T-helper 2 cell treated with Interferon-gamma antibody and Interleukin-4, amounts not matched to agents 5 μg/mL and 100 μg/mL, for 36 hours (primary cell): ENCODE measurements at regions not wholly inside any gene's neighbourhood (a gene's known extent, or its start where the extent isn't known, plus 50 kb on each side); places are given as distances from the start of the nearest gene placed in this dataset.

ENCODE experiments used
- DNase-seq: peaks from one replicate; pipeline ENCODE4 v3.0.0; 2021; ENCODE audit warnings: low spot score
- H3K27ac Mint-ChIP-seq: one replicate; pipeline ENCODE4 v1.8.0; 2021; ENCODE audit warnings: mild to moderate bottlenecking, mixed read lengths
- H3K27me3 Mint-ChIP-seq: one replicate; pipeline ENCODE4 v1.8.0; 2021; ENCODE audit warnings: low read depth, mixed read lengths
- H3K36me3 Mint-ChIP-seq: one replicate; pipeline ENCODE4 v1.8.0; 2021; ENCODE audit warnings: low read depth, mixed read lengths
- H3K4me1 Mint-ChIP-seq: one replicate; pipeline ENCODE4 v1.8.0; 2021; ENCODE audit warnings: low read depth, mixed read lengths
- H3K4me3 Mint-ChIP-seq: one replicate; pipeline ENCODE4 v1.8.0; 2022; ENCODE audit warnings: mild to moderate bottlenecking, moderate library complexity, mixed read lengths
- H3K9me3 Mint-ChIP-seq: one replicate; pipeline ENCODE4 v1.8.0; 2021; ENCODE audit warnings: mixed read lengths

GRCh38 chr3:175913286-175913685 lies 1054.2 kb downstream of the NAALADL2 start:
- Mint-ChIP-seq H3K4me3 (no peak overlapping the region), H3K27me3 (no peaks in the 10 kb centered on the region), H3K4me1 (no peaks in the 10 kb centered on the region), H3K27ac (no peak overlapping the region), H3K9me3 (peaks cover 10% of the 10 kb centered on the region), H3K36me3 (no peaks in the 10 kb centered on the region)
- DNase-seq, result no peak

GRCh38 chr3:175911937-175912336 lies 1052.8 kb downstream of the NAALADL2 start:
- H3K4me1 Mint-ChIP-seq, result no peaks in the 10 kb centered on the region
- H3K4me3 Mint-ChIP-seq, result no peak overlapping the region
- peaks cover 12% of the 10 kb centered on the region for H3K9me3 Mint-ChIP-seq
- H3K36me3 Mint-ChIP-seq, result no peaks in the 10 kb centered on the region
- H3K27ac Mint-ChIP-seq, result no peak overlapping the region
- DNase-seq, result no peak
- H3K27me3 Mint-ChIP-seq, result no peaks in the 10 kb centered on the region

- Mint-ChIP-seq H3K4me1 (no peaks in the 10 kb centered on the region), H3K4me3 (no peak overlapping the region), H3K27me3 (no peaks in the 10 kb centered on the region), H3K9me3 (peaks cover 12% of the 10 kb centered on the region), H3K36me3 (no peaks in the 10 kb centered on the region), H3K27ac (no peak overlapping the region)
- DNase-seq, result no peak
Measured at GRCh38 chr3:175902226-175902625, 1043.1 kb downstream of the NAALADL2 start.

GRCh38 chr3:175898194-175898593 lies 1039.1 kb downstream of the NAALADL2 start:
- Mint-ChIP-seq H3K36me3 (no peaks in the 10 kb centered on the region), H3K27me3 (no peaks in the 10 kb centered on the region), H3K27ac (no peak overlapping the region), H3K4me3 (no peak overlapping the region), H3K9me3 (peaks cover 5% of the 10 kb centered on the region), H3K4me1 (no peaks in the 10 kb centered on the region)
- DNase-seq, result no peak

GRCh38 chr3:175896655-175897054 lies 1037.5 kb downstream of the NAALADL2 start:
- Mint-ChIP-seq H3K4me3 (no peak overlapping the region), H3K27ac (no peak overlapping the region), H3K27me3 (no peaks in the 10 kb centered on the region), H3K4me1 (no peaks in the 10 kb centered on the region), H3K36me3 (no peaks in the 10 kb centered on the region), H3K9me3 (peaks cover 3% of the 10 kb centered on the region)
- DNase-seq, result no peak

- Mint-ChIP-seq H3K27ac (no peak overlapping the region), H3K27me3 (no peaks in the 10 kb centered on the region), H3K36me3 (no peaks in the 10 kb centered on the region), H3K4me3 (no peak overlapping the region), H3K9me3 (no peaks in the 10 kb centered on the region), H3K4me1 (no peaks in the 10 kb centered on the region)
- DNase-seq, result no peak
Measured at GRCh38 chr3:175895731-175896130, 1036.6 kb downstream of the NAALADL2 start.

GRCh38 chr3:175893566-175893965 lies 1034.4 kb downstream of the NAALADL2 start:
- H3K4me1 Mint-ChIP-seq, result no peaks in the 10 kb centered on the region
- H3K27me3 Mint-ChIP-seq, result no peaks in the 10 kb centered on the region
- DNase-seq, result no peak
- H3K36me3 Mint-ChIP-seq, result no peaks in the 10 kb centered on the region
- H3K4me3 Mint-ChIP-seq, result no peak overlapping the region
- no peaks in the 10 kb centered on the region for H3K9me3 Mint-ChIP-seq
- no peak overlapping the region for H3K27ac Mint-ChIP-seq

- no peak overlapping the region for H3K27ac Mint-ChIP-seq
- no peaks in the 10 kb centered on the region for H3K36me3 Mint-ChIP-seq
- no peaks in the 10 kb centered on the region for H3K27me3 Mint-ChIP-seq
- no peak overlapping the region for H3K4me3 Mint-ChIP-seq
- peaks cover 6% of the 10 kb centered on the region for H3K9me3 Mint-ChIP-seq
- no peak for DNase-seq
- no peaks in the 10 kb centered on the region for H3K4me1 Mint-ChIP-seq
Measured at GRCh38 chr3:175890066-175890465, 1030.9 kb downstream of the NAALADL2 start.

GRCh38 chr3:175885231-175885766 lies 1026.2 kb downstream of the NAALADL2 start:
- Mint-ChIP-seq H3K4me3 (no peak overlapping the region), H3K27me3 (no peaks in the 10 kb centered on the region), H3K9me3 (peaks cover 23% of the 10 kb centered on the region), H3K36me3 (no peaks in the 10 kb centered on the region), H3K27ac (no peak overlapping the region), H3K4me1 (no peaks in the 10 kb centered on the region)
- DNase-seq, result no peak

GRCh38 chr3:175879417-175879816 lies 1020.3 kb downstream of the NAALADL2 start:
- Mint-ChIP-seq H3K4me1 (no peaks in the 10 kb centered on the region), H3K4me3 (no peak overlapping the region), H3K27me3 (no peaks in the 10 kb centered on the region), H3K27ac (no peak overlapping the region), H3K36me3 (no peaks in the 10 kb centered on the region), H3K9me3 (peaks cover 13% of the 10 kb centered on the region)
- no peak for DNase-seq

GRCh38 chr3:175869404-175869803 lies 1010.3 kb downstream of the NAALADL2 start:
- Mint-ChIP-seq H3K36me3 (no peaks in the 10 kb centered on the region), H3K27ac (no peak overlapping the region), H3K4me1 (peaks cover 1% of the 10 kb centered on the region), H3K9me3 (no peaks in the 10 kb centered on the region), H3K4me3 (no peak overlapping the region), H3K27me3 (no peaks in the 10 kb centered on the region)
- no peak for DNase-seq

GRCh38 chr3:175868626-175869025 lies 1009.5 kb downstream of the NAALADL2 start:
- Mint-ChIP-seq H3K27ac (no peak overlapping the region), H3K4me1 (peaks cover 1% of the 10 kb centered on the region), H3K36me3 (no peaks in the 10 kb centered on the region), H3K27me3 (no peaks in the 10 kb centered on the region), H3K4me3 (no peak overlapping the region), H3K9me3 (no peaks in the 10 kb centered on the region)
- no peak for DNase-seq

- Mint-ChIP-seq H3K4me3 (no peak overlapping the region), H3K4me1 (peaks cover 1% of the 10 kb centered on the region), H3K27ac (no peak overlapping the region), H3K9me3 (peaks cover 8% of the 10 kb centered on the region), H3K36me3 (no peaks in the 10 kb centered on the region), H3K27me3 (no peaks in the 10 kb centered on the region)
- DNase-seq, result no peak
Measured at GRCh38 chr3:175865724-175866123, 1006.6 kb downstream of the NAALADL2 start.

- no peak for DNase-seq
- no peaks in the 10 kb centered on the region for H3K4me1 Mint-ChIP-seq
- H3K9me3 Mint-ChIP-seq, result peaks cover 8% of the 10 kb centered on the region
- H3K27me3 Mint-ChIP-seq, result no peaks in the 10 kb centered on the region
- H3K27ac Mint-ChIP-seq, result no peak overlapping the region
- H3K4me3 Mint-ChIP-seq, result no peak overlapping the region
- H3K36me3 Mint-ChIP-seq, result no peaks in the 10 kb centered on the region
Measured at GRCh38 chr3:175861916-175862315, 1002.8 kb downstream of the NAALADL2 start.
